ENCODE measurements at regions not wholly inside any gene's neighbourhood (a gene's known extent, or its start where the extent isn't known, plus 50 kb on each side); places are given as distances from the start of the nearest gene placed in this dataset.

- Mint-ChIP-seq H3K4me1 (ENCODE audit: insufficient read depth, unreplicated experiment) (no peaks in the 10 kb centered on the region), H3K36me3 (ENCODE audit: insufficient read depth, unreplicated experiment) (no peaks in the 10 kb centered on the region), H3K9me3 (ENCODE audit: unreplicated experiment) (no peaks in the 10 kb centered on the region), H3K4me3 (ENCODE audit: unreplicated experiment) (no peak overlapping the region), H3K27me3 (ENCODE audit: insufficient read depth, unreplicated experiment) (no peaks in the 10 kb centered on the region), H3K27ac (ENCODE audit: low read depth, unreplicated experiment) (no peak overlapping the region)
- no peak for DNase-seq (ENCODE audit: unreplicated experiment)
- intact Hi-C loops (cut with micrococcal nuclease) = no loop called here
- TF ChIP-seq, protein P1, sequence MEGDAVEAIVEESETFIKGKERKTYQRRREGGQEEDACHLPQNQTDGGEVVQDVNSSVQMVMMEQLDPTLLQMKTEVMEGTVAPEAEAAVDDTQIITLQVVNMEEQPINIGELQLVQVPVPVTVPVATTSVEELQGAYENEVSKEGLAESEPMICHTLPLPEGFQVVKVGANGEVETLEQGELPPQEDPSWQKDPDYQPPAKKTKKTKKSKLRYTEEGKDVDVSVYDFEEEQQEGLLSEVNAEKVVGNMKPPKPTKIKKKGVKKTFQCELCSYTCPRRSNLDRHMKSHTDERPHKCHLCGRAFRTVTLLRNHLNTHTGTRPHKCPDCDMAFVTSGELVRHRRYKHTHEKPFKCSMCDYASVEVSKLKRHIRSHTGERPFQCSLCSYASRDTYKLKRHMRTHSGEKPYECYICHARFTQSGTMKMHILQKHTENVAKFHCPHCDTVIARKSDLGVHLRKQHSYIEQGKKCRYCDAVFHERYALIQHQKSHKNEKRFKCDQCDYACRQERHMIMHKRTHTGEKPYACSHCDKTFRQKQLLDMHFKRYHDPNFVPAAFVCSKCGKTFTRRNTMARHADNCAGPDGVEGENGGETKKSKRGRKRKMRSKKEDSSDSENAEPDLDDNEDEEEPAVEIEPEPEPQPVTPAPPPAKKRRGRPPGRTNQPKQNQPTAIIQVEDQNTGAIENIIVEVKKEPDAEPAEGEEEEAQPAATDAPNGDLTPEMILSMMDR (IDR thresholded peaks at IDR 0.05; ENCODE audit: unreplicated experiment) = no peak
- no TSS peak for BruUV-seq (replicated peaks)
- CTCF ChIA-PET = interaction anchor here (0.6 kb wide), 1 partner anchor 830 kb away, joined by 3 read pairs; no protein-coding TSS in a partner anchor
- POLR2A ChIA-PET = interaction anchor here (0.6 kb wide), 1 partner anchor 87 kb away, joined by 3 read pairs; no protein-coding TSS in a partner anchor
Observed at GRCh38 chr13:73904625-73905024, 229.6 kb downstream of the KLF12 start.

DNA sequence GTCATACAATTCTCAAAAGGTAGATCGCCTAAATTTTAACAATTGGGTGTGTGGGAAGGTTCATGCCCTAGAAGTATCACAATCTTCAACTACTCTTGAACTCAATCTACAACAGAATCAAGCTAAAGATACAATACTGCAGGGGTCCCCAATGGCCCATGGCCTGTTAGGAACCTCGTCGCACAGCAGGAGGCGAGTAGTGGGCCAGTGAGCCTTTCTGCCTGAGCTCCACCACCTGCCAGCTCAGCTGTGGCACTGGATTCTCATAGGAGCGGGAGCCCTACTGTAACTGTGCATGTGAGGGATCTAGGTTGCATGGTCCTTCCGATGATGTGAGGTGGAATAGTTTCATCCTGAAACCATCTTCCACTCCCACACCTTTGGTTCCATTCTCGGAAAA lies 230.6 kb downstream of the KLF12 start:
- H3K4me1 Mint-ChIP-seq (ENCODE audit: insufficient read depth, unreplicated experiment) = no peaks in the 10 kb centered on the region
- no peak for DNase-seq (ENCODE audit: unreplicated experiment)
- no peaks in the 10 kb centered on the region for H3K9me3 Mint-ChIP-seq (ENCODE audit: unreplicated experiment)
- intact Hi-C loops (cut with micrococcal nuclease) = no loop called here
- BruUV-seq (replicated peaks) = no TSS peak
- no peak overlapping the region for H3K27ac Mint-ChIP-seq (ENCODE audit: low read depth, unreplicated experiment)
- H3K27me3 Mint-ChIP-seq (ENCODE audit: insufficient read depth, unreplicated experiment) = no peaks in the 10 kb centered on the region
- TF ChIP-seq, protein P1 (IDR thresholded peaks at IDR 0.05; ENCODE audit: unreplicated experiment) = no peak
- H3K4me3 Mint-ChIP-seq (ENCODE audit: unreplicated experiment) = no peak overlapping the region
- H3K36me3 Mint-ChIP-seq (ENCODE audit: insufficient read depth, unreplicated experiment) = no peaks in the 10 kb centered on the region
- POLR2A ChIA-PET = no interaction called here
- CTCF ChIA-PET = no interaction called here

GRCh38 chr13:73902847-73903246 lies 231.4 kb downstream of the KLF12 start:
- Mint-ChIP-seq H3K4me3 (ENCODE audit: unreplicated experiment) (no peak overlapping the region), H3K27ac (ENCODE audit: low read depth, unreplicated experiment) (no peak overlapping the region), H3K27me3 (ENCODE audit: insufficient read depth, unreplicated experiment) (no peaks in the 10 kb centered on the region), H3K4me1 (ENCODE audit: insufficient read depth, unreplicated experiment) (no peaks in the 10 kb centered on the region), H3K9me3 (ENCODE audit: unreplicated experiment) (no peaks in the 10 kb centered on the region), H3K36me3 (ENCODE audit: insufficient read depth, unreplicated experiment) (no peaks in the 10 kb centered on the region)
- TF ChIP-seq, protein P1 (IDR thresholded peaks at IDR 0.05; ENCODE audit: unreplicated experiment) = no peak
- DNase-seq (ENCODE audit: unreplicated experiment) = no peak
- BruUV-seq (replicated peaks) = no TSS peak
- CTCF ChIA-PET = no interaction called here
- intact Hi-C loops (cut with micrococcal nuclease) = no loop called here
- POLR2A ChIA-PET = no interaction called here

DNA sequence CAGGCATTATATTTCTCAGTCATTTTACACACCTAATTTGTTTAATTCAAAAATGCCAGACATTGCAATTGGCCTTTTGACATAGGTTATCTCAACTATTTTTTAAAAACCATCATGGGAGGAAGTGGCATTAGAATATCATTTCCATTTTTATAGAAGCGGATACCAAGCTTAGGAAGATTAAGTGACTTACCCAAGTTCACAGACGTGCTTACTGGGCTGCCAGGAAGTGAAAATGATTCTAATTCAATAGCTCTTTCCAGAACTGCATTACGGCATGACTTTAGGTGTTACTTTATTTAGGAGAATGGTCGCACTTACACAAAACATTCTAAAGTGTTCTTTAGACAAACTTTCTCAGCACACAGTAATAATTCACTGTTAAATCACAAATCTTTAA lies 231.9 kb downstream of the KLF12 start:
- H3K27me3 Mint-ChIP-seq (ENCODE audit: insufficient read depth, unreplicated experiment) = no peaks in the 10 kb centered on the region
- CTCF ChIA-PET = no interaction called here
- H3K27ac Mint-ChIP-seq (ENCODE audit: low read depth, unreplicated experiment) = no peak overlapping the region

More for the DNA sequence above, 231.9 kb downstream of the KLF12 start:
- BruUV-seq (replicated peaks) = no TSS peak
- no peak overlapping the region for H3K4me3 Mint-ChIP-seq (ENCODE audit: unreplicated experiment)
- H3K4me1 Mint-ChIP-seq (ENCODE audit: insufficient read depth, unreplicated experiment) = no peaks in the 10 kb centered on the region
- no peaks in the 10 kb centered on the region for H3K9me3 Mint-ChIP-seq (ENCODE audit: unreplicated experiment)
- TF ChIP-seq, protein P1 (IDR thresholded peaks at IDR 0.05; ENCODE audit: unreplicated experiment) = no peak
- no peaks in the 10 kb centered on the region for H3K36me3 Mint-ChIP-seq (ENCODE audit: insufficient read depth, unreplicated experiment)
- intact Hi-C loops (cut with micrococcal nuclease) = no loop called here
- POLR2A ChIA-PET = no interaction called here
- DNase-seq (ENCODE audit: unreplicated experiment) = no peak
